SIG-M5 (cell line): ENCODE measurements at regions not wholly inside any gene's neighbourhood (a gene's known extent, or its start where the extent isn't known, plus 50 kb on each side); places are given as distances from the start of the nearest gene placed in this dataset.
"Not testable (repeated sequence)": the region's sequence is repeated elsewhere in the genome, so short reads cannot be mapped to it uniquely, and the experiment has no call there.

Source experiments
- DNase-seq: peaks from one replicate; lab custom pipeline; 2025; lab: John Stamatoyannopoulos, UW

- no peak for DNase-seq
Measured at GRCh38 chr4:26175006-26175786, 145.6 kb upstream of the RBPJ start.

- DNase-seq: no peak
Measured at GRCh38 chr4:26175905-26176470, 144.8 kb upstream of the RBPJ start.

- no peak for DNase-seq
Measured at GRCh38 chr4:26176598-26177149, 144.1 kb upstream of the RBPJ start.

- DNase-seq: no peak
Measured at GRCh38 chr4:26178854-26179253, 142.0 kb upstream of the RBPJ start.

GRCh38 chr4:26179316-26179760, 141.5 kb upstream of the RBPJ start:
- no peak for DNase-seq

- no peak for DNase-seq
Measured at GRCh38 chr4:26181616-26182015, 139.2 kb upstream of the RBPJ start.

- DNase-seq: no peak
Measured at GRCh38 chr4:26183017-26183416, 137.8 kb upstream of the RBPJ start.

GRCh38 chr4:26185436-26185835, 135.4 kb upstream of the RBPJ start:
- DNase-seq: no peak

GRCh38 chr4:26191353-26191752, 129.5 kb upstream of the RBPJ start:
- no peak for DNase-seq

GRCh38 chr4:26192899-26193869, 127.6 kb upstream of the RBPJ start:
- no peak for DNase-seq

- no peak for DNase-seq
Measured at GRCh38 chr4:26194764-26195163, 126.0 kb upstream of the RBPJ start.

GRCh38 chr4:26196567-26196966, 124.2 kb upstream of the RBPJ start:
- no peak for DNase-seq

- DNase-seq: peak; percentile 15
Measured at GRCh38 chr4:26197018-26197779, 123.6 kb upstream of the RBPJ start.

- DNase-seq: not testable (repeated sequence)
Measured at GRCh38 chr4:26198931-26199330, 121.9 kb upstream of the RBPJ start.

- no peak for DNase-seq
Measured at GRCh38 chr4:26199596-26199995, 121.2 kb upstream of the RBPJ start.

- peak; percentile 3 for DNase-seq
Measured at GRCh38 chr4:26201120-26201519, 119.7 kb upstream of the RBPJ start.

- DNase-seq: no peak
Measured at GRCh38 chr4:26204249-26204825, 116.5 kb upstream of the RBPJ start.

GRCh38 chr4:26204911-26205370, 115.9 kb upstream of the RBPJ start:
- no peak for DNase-seq

GRCh38 chr4:26206339-26206738, 114.5 kb upstream of the RBPJ start:
- DNase-seq: no peak

- no peak for DNase-seq
Measured at GRCh38 chr4:26206999-26207398, 113.8 kb upstream of the RBPJ start.

GRCh38 chr4:26207631-26208030, 113.2 kb upstream of the RBPJ start:
- DNase-seq: no peak
